ENCODE measurements at regions not wholly inside any gene's neighbourhood (a gene's known extent, or its start where the extent isn't known, plus 50 kb on each side); places are given as distances from the start of the nearest gene placed in this dataset.
"Not testable (repeated sequence)": the region's sequence is repeated elsewhere in the genome, so short reads cannot be mapped to it uniquely, and the experiment has no call there.

- Histone ChIP-seq H3K4me3 (no peak overlapping the region), H3K36me3 (replicated peaks in 1 of 2) (no peaks in the 10 kb centered on the region), H3K4me1 (replicated peaks in 1 of 2) (no peaks in the 10 kb centered on the region), H3K27me3 (no peaks in the 10 kb centered on the region), H3K27ac (no peak overlapping the region), H3K9me3 (replicated peaks in 1 of 3) (no peaks in the 10 kb centered on the region)
- intact Hi-C loops (cut with DNase I), result no loop called here
- no peak for DNase-seq
- 58 to 75% (median 68%) methylated on average over 6 of the region's 6 CpGs for WGBS, 4 donors
- TF ChIP-seq, protein P1, sequence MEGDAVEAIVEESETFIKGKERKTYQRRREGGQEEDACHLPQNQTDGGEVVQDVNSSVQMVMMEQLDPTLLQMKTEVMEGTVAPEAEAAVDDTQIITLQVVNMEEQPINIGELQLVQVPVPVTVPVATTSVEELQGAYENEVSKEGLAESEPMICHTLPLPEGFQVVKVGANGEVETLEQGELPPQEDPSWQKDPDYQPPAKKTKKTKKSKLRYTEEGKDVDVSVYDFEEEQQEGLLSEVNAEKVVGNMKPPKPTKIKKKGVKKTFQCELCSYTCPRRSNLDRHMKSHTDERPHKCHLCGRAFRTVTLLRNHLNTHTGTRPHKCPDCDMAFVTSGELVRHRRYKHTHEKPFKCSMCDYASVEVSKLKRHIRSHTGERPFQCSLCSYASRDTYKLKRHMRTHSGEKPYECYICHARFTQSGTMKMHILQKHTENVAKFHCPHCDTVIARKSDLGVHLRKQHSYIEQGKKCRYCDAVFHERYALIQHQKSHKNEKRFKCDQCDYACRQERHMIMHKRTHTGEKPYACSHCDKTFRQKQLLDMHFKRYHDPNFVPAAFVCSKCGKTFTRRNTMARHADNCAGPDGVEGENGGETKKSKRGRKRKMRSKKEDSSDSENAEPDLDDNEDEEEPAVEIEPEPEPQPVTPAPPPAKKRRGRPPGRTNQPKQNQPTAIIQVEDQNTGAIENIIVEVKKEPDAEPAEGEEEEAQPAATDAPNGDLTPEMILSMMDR (IDR thresholded peaks at IDR 0.05), result no peak
- TF ChIP-seq POLR2A (IDR thresholded peaks at IDR 0.05), result no peak
Observed at GRCh38 chr1:79151006-79151796, 144.7 kb upstream of the ADGRL4 start.

GRCh38 chr1:79150576-79150975 is 144.0 kb upstream of the ADGRL4 start:
- 50 to 66% (median 58%) methylated on average over 1 of the region's 1 CpG for WGBS, 4 donors
- intact Hi-C loops (cut with DNase I), result no loop called here
- Histone ChIP-seq H3K9me3 (replicated peaks in 1 of 3) (no peaks in the 10 kb centered on the region), H3K27ac (no peak overlapping the region), H3K4me3 (no peak overlapping the region), H3K27me3 (no peaks in the 10 kb centered on the region), H3K4me1 (replicated peaks in 1 of 2) (no peaks in the 10 kb centered on the region), H3K36me3 (replicated peaks in 1 of 2) (no peaks in the 10 kb centered on the region)
- TF ChIP-seq, protein P1 (IDR thresholded peaks at IDR 0.05), result no peak
- no peak for TF ChIP-seq POLR2A (IDR thresholded peaks at IDR 0.05)
- no peak for DNase-seq

DNA sequence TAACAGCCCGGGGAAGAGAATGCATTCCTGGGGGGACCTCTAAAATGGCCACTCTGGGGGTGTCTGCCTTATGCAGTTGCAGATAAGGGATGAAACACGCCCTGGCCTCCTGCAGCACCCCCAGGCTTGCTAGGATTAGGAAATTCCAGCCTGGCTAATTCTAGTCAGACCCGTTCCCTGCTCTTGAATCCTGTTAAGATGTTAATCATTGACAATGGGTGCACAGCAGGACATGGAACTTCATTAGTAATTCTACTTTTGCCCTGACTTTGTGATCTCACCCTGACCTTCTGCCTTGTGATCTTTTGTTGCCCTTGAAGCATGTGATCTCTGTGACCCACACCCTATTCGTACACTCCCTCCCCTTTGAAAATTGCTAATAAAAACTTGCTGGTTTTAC is 131.7 kb upstream of the ADGRL4 start:
- H3K4me1 ChIP-seq (replicated peaks in 1 of 2); H3K36me3 ChIP-seq (replicated peaks in 1 of 2); H3K9me3 ChIP-seq (replicated peaks in 1 of 3); H3K27me3 ChIP-seq; H3K4me3 ChIP-seq; DNase-seq; H3K27ac ChIP-seq; intact Hi-C loops (cut with DNase I): not testable (repeated sequence)
- WGBS, 4 donors, result 72 to 80% (median 77%) methylated on average over 4 of the region's 4 CpGs

GRCh38 chr1:79133774-79134364 is 127.3 kb upstream of the ADGRL4 start:
- H3K27ac ChIP-seq, result no peak overlapping the region
- 85 to 89% (median 86%) methylated on average over 8 of the region's 8 CpGs for WGBS, 4 donors
- H3K36me3 ChIP-seq (replicated peaks in 1 of 2), result no peaks in the 10 kb centered on the region
- no peaks in the 10 kb centered on the region for H3K4me1 ChIP-seq (replicated peaks in 1 of 2)
- H3K9me3 ChIP-seq (replicated peaks in 1 of 3), result no peaks in the 10 kb centered on the region
- no peaks in the 10 kb centered on the region for H3K27me3 ChIP-seq
- intact Hi-C loops (cut with DNase I), result no loop called here
- TF ChIP-seq, protein P1 (IDR thresholded peaks at IDR 0.05), result no peak
- TF ChIP-seq POLR2A (IDR thresholded peaks at IDR 0.05), result no peak
- DNase-seq, result no peak
- no peak overlapping the region for H3K4me3 ChIP-seq

GRCh38 chr1:79131626-79132025 is 125.1 kb upstream of the ADGRL4 start:
- TF ChIP-seq, protein P1 (IDR thresholded peaks at IDR 0.05), result no peak
- no peak overlapping the region for H3K4me3 ChIP-seq
- no peaks in the 10 kb centered on the region for H3K36me3 ChIP-seq (replicated peaks in 1 of 2)
- DNase-seq, result no peak
- no peaks in the 10 kb centered on the region for H3K27me3 ChIP-seq
- H3K9me3 ChIP-seq (replicated peaks in 1 of 3), result no peaks in the 10 kb centered on the region
- no peaks in the 10 kb centered on the region for H3K4me1 ChIP-seq (replicated peaks in 1 of 2)
- WGBS, 4 donors, result 48 to 67% (median 61%) methylated on average over 3 of the region's 3 CpGs
- H3K27ac ChIP-seq, result no peak overlapping the region
- intact Hi-C loops (cut with DNase I), result no loop called here

Data from adrenal gland (tissue), 9 donors.